Keratinocyte (primary cell): ENCODE measurements at regions not wholly inside any gene's neighbourhood (a gene's known extent, or its start where the extent isn't known, plus 50 kb on each side); places are given as distances from the start of the nearest gene placed in this dataset.

ENCODE experiments used
- CTCF ChIP-seq, 3 experiments: IDR thresholded peaks in 1 of 3; conservative IDR thresholded peaks in 1 of 3; optimal IDR thresholded peaks in 1 of 3; 2 replicates in 2 of 3; 3 replicates in 1 of 3; pipeline versions ENCODE3 to v1.5.1; 2011; ENCODE audit warnings: low read length in 3 of 3, mild to moderate bottlenecking in 3 of 3, moderate library complexity in 2 of 3, control low read depth in 1 of 3, inconsistent platforms in 1 of 3; ENCODE audit not compliant: insufficient read depth in 2 of 3; ENCODE audit errors: extremely low read depth in 1 of 3
- EZH2 ChIP-seq: IDR thresholded peaks from one replicate; pipeline ENCODE4 v1.6.1; 2012; ENCODE audit warnings: inconsistent platforms, mild to moderate bottlenecking, low read length, moderate library complexity

- TF ChIP-seq CTCF (optimal IDR thresholded peaks at IDR 0.05 in 1 of 3, IDR thresholded peaks at IDR 0.05 in 1 of 3, conservative IDR thresholded peaks at IDR 0.05 in 1 of 3; ENCODE audit: extremely low read depth in 1 of 3, insufficient read depth in 2 of 3, low read length in 3 of 3) (no peak), EZH2 (no peak)
Measured at GRCh38 chr1:192950926-192951325, 108.2 kb downstream of the UCHL5 start.
